Osteocyte (in vitro differentiated cells): ENCODE measurements at regions not wholly inside any gene's neighbourhood (a gene's known extent, or its start where the extent isn't known, plus 50 kb on each side); places are given as distances from the start of the nearest gene placed in this dataset.

Experiments
- DNase-seq: peaks from one replicate; pipeline ENCODE4 v3.0.0; 2021; ENCODE audit warnings: mixed read lengths; ENCODE audit not compliant: unreplicated experiment; ENCODE audit errors: extremely low spot score
- H3K27ac Mint-ChIP-seq: one replicate; pipeline ENCODE4 v1.8.0; 2021; ENCODE audit warnings: mild to moderate bottlenecking, mixed read lengths; ENCODE audit not compliant: unreplicated experiment
- H3K27me3 Mint-ChIP-seq: one replicate; pipeline ENCODE4 v1.8.0; 2021; ENCODE audit warnings: mixed read lengths; ENCODE audit not compliant: unreplicated experiment
- H3K36me3 Mint-ChIP-seq: one replicate; pipeline ENCODE4 v1.8.0; 2021; ENCODE audit warnings: mixed read lengths; ENCODE audit not compliant: unreplicated experiment
- H3K4me1 Mint-ChIP-seq: one replicate; pipeline ENCODE4 v1.8.0; 2021; ENCODE audit warnings: mixed read lengths; ENCODE audit not compliant: unreplicated experiment
- H3K4me3 Mint-ChIP-seq: one replicate; pipeline ENCODE4 v1.8.0; 2021; ENCODE audit warnings: mild to moderate bottlenecking, moderate library complexity, mixed read lengths; ENCODE audit not compliant: unreplicated experiment
- H3K9me3 Mint-ChIP-seq: one replicate; pipeline ENCODE4 v1.8.0; 2021; ENCODE audit warnings: mixed read lengths; ENCODE audit not compliant: unreplicated experiment
- CTCF ChIP-seq: fragments of 200-600 bp; sonication (generic); IDR thresholded peaks from 2 replicates; pipeline ENCODE4 v1.5.0; 2021; ENCODE audit warnings: antibody characterized with exemption, mild to moderate bottlenecking, moderate library complexity

GRCh38 chr20:51978070-51978501 is 175.8 kb upstream of the SALL4 start:
- H3K4me3 Mint-ChIP-seq = no peak overlapping the region
- H3K27ac Mint-ChIP-seq = no peak overlapping the region
- no peak for DNase-seq

GRCh38 chr20:51972056-51972455 is 169.7 kb upstream of the SALL4 start:
- H3K4me1 Mint-ChIP-seq = no peaks in the 10 kb centered on the region
- H3K27ac Mint-ChIP-seq = no peak overlapping the region
- no peak overlapping the region for H3K4me3 Mint-ChIP-seq
- H3K27me3 Mint-ChIP-seq = no peaks in the 10 kb centered on the region
- no peak for TF ChIP-seq CTCF
- H3K36me3 Mint-ChIP-seq = no peaks in the 10 kb centered on the region
- no peak for DNase-seq
- H3K9me3 Mint-ChIP-seq = no peaks in the 10 kb centered on the region

More at GRCh38 chr20:51978070-51978501, 175.8 kb upstream of the SALL4 start:
- TF ChIP-seq CTCF = no peak
- Mint-ChIP-seq H3K36me3 (peaks cover 2% of the 10 kb centered on the region), H3K27me3 (no peaks in the 10 kb centered on the region), H3K9me3 (peaks cover 3% of the 10 kb centered on the region), H3K4me1 (peaks cover 2% of the 10 kb centered on the region)

GRCh38 chr20:51970858-51971257 is 168.5 kb upstream of the SALL4 start:
- no peaks in the 10 kb centered on the region for H3K36me3 Mint-ChIP-seq
- H3K4me1 Mint-ChIP-seq = peaks cover 6% of the 10 kb centered on the region
- no peak overlapping the region for H3K27ac Mint-ChIP-seq
- no peaks in the 10 kb centered on the region for H3K27me3 Mint-ChIP-seq
- no peaks in the 10 kb centered on the region for H3K9me3 Mint-ChIP-seq
- no peak for TF ChIP-seq CTCF
- no peak overlapping the region for H3K4me3 Mint-ChIP-seq
- DNase-seq = no peak

- no peak for DNase-seq
- Mint-ChIP-seq H3K4me3 (no peak overlapping the region), H3K9me3 (no peaks in the 10 kb centered on the region), H3K4me1 (peaks cover 6% of the 10 kb centered on the region), H3K27ac (no peak overlapping the region), H3K36me3 (no peaks in the 10 kb centered on the region), H3K27me3 (no peaks in the 10 kb centered on the region)
- no peak for TF ChIP-seq CTCF
Observed at GRCh38 chr20:51969191-51969590, 166.9 kb upstream of the SALL4 start.

- Mint-ChIP-seq H3K4me3 (no peak overlapping the region), H3K4me1 (peaks cover 6% of the 10 kb centered on the region), H3K27ac (no peak overlapping the region), H3K36me3 (no peaks in the 10 kb centered on the region), H3K9me3 (no peaks in the 10 kb centered on the region), H3K27me3 (no peaks in the 10 kb centered on the region)
- no peak for DNase-seq
- TF ChIP-seq CTCF = no peak
Observed at GRCh38 chr20:51968151-51968550, 165.8 kb upstream of the SALL4 start.
